ENCODE measurements at regions not wholly inside any gene's neighbourhood (a gene's known extent, or its start where the extent isn't known, plus 50 kb on each side); places are given as distances from the start of the nearest gene placed in this dataset.

DNA sequence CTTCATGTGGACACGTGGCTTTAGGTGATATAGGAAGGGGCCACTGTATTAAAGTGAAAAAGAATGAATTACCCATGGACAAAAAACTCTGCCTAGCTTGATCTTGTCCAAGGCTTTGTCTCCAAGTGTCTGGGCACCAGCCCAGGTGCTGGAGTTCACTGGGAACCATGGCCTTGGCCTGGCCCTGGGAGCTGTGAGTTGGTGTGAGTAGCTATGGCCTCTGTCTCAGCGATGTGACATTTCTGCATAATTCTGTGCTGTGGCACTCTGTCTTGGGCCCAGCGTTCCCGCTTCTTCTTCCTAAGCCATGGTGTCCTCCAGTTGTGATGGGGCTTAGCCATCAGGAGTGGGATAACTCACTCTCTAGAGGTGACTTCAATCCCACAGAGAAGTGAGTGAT is 119.0 kb upstream of the PPP2R2D start:
- FAIRE-seq, result no peak

DNA sequence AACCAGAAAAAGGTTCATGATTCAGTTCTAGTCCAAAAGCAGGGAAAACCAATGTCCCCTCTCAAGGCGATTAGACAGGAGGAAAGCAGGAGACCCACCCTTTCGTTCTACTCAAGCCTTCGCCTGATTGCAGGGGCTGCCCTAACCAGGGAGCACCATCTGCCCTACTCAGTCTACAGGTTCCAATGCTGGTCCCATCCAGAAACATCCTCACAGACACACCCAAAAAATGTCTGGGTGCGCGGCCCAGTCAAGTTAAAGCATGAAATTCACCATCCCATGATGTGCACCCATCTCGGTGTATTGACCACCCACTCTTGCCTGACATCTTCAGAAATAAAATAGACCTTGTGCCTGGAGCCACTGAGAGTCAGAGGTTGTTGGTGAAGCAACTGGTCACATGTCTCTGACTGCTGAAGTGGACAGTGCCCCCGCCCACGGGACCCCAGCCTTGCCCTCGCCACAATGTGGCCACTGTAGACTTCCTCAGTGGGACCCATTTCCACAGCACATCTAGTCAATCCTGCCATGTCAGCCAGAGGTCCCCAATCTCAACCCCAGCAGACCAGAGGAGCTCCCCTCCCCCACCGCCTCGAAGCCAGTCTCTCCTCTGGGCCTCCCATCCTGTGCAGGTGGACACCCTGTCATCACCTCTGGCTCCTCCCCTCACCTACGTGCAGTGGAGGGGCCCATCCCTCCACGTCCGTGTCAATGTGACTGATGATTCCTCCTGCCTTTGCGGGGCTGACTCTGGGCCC is 116.3 kb upstream of the PPP2R2D start:
- no peak for FAIRE-seq

DNA sequence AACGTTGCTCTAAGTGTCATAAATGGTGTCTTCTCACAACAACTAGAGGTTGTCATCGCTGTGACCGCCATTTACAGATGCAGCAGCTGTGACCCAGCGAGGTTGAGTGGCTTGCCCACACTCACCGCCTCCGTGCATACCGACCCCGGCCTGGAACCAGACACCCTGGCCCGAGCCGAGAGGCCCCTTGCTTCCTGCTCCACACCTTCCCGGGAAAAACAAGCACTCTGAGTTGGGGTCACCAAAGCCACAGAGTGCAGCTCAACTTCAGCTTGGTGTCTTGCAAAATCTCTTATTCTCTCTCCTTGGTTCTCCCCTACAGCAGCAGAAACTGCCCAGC is 115.7 kb upstream of the PPP2R2D start:
- no peak for FAIRE-seq

DNA sequence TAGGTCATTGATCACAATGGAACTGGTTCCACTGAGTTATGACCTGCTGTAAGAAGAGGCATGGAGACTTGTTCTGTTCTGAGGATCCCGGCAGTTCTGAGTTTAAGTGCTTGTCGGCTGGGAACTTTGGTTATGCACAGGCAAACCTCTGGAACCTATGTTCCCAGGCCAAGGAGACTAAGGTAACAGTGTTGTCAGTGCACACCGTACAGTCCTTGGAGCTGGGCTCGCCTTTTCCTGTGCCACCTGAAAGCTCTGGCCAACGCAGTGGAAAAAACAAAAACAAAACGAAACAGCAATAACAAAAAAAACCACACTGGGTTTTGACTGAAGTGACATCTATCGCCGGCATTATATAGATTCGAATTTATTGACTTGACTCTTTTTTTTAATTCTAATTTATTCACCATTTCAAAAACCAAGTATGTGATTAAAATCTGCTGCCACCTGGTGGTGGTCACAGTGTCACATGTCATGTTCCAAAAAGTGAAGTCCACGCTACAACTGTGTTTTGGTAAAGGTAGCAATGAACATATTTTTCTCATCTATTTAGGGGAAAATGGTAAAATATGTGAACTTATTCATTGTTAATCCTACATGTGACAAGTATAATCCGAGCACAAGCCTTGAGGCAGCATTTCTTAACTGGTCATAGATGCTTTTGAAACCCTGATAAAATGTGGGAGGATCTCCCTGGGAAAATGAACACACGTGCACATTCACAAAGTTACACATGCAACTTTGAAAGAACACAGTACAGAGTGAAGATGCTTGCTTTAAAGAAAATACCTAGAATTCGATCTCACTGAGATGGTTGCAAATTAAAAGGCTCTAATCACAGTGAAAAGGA is 113.8 kb upstream of the PPP2R2D start:
- peak; percentile 63 for FAIRE-seq

GRCh38 chr10:131787961-131788360 is 112.8 kb upstream of the PPP2R2D start:
- FAIRE-seq, result no peak

DNA sequence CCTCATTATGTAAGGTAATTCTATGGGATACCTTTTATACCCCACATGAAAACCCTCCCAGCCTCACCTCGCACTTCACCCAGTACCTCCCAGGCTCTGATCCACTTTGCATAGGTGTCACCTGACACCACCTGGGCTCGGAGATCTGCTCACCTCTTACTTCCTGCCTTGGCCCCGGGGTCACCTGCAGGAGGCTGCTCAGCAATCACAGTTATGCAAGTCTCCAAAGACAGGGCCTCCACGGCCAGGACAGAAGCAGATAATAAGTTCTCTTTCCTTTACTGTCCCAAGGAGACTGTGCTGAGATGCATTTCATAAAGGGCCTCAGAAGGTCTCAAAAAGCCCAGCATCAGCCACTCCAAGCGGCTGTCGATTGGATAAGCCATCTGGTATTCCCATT is 112.4 kb upstream of the PPP2R2D start:
- no peak for FAIRE-seq

- no peak for FAIRE-seq
Measured at GRCh38 chr10:131789516-131789915, 111.3 kb upstream of the PPP2R2D start.

DNA sequence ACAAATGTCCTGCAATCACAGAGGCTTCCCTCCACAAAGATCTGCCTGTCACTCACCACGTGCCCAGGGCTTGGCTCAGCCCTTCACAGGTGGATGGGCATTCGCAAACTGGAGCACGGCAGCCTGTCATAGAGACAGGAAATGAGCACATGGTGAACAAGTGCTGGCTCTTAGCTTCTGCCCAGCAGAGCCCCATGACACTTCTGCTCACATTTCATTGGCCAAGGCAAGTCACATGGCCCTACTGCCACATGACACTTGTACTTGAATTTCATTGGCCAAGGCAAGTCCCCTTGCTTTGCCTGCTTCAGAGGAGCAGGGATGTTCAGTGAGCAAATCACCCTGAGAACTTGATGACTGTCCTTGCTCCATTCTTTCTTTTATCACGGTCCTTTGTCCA is 110.8 kb upstream of the PPP2R2D start:
- FAIRE-seq, result no peak

DNA sequence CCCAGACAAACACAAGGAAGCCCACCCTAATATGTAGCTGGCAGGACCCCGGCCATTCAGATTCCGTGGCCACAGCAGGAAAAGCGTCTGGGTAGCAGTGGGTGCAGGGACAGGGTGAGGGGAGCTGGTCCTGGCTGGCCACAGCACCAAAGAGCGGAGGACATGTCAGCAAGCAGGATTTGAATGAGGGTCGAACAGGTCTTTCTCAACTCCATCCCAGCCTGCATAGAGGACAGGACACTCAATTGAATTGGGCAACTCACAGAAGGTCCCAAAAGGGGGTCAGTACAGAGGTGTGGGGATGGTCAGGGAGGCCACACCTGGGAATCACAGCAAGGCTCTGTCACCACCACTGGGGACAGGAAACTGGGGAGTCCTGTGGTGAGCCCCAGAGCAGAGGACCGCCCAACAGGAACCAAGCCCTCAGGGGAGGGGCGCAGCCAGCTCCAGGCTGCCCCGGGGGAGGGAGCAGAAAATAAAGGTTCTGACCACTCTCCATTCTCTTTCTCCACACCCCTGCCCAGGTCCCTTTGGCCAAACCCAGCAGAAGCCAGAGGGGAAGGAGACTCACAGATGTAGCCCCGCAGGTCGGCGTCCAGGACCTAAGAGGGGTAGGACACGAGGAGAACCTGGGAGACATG is 108.7 kb upstream of the PPP2R2D start:
- FAIRE-seq, result no peak

DNA sequence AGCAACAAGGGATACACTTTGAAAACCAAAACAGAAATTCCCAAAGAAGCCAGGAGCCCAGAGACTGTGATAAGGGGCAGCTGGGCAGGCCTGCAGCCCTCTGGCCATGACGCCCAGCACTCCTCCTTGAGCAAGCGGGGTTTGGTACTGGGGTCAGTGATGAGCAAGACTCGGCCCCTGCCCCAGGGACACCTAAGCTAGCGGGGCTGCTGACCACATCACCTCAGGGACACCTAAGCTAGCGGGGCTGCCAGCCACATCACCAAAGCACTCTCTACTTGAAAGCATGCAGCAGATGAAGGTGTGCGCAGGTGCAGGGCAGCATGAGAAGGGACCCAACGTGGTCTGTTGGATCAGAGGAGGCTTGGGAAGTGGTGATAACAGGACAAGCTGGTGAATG is 108.0 kb upstream of the PPP2R2D start:
- FAIRE-seq, result no peak

DNA sequence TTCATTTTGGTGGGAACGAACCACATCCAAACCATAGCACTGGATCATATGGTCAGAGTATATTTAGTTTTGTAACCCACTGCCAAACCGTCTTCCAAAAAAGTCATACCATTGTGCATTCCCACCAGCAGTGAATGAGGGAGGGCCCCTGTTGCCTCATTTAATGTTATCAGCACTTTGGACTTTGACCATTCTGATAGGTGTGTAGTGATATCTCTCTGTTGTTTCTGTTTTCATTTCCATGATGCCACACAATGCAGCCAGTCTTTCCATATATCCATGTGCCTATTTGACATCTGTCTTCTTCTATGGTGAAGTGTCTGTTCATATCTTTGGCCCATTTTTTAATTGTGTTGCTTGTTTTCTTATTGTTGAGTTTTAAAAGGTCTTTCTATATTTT is 105.0 kb upstream of the PPP2R2D start:
- FAIRE-seq, result no peak

- FAIRE-seq, result no peak
Measured at GRCh38 chr10:131797626-131798025, 103.2 kb upstream of the PPP2R2D start.

DNA sequence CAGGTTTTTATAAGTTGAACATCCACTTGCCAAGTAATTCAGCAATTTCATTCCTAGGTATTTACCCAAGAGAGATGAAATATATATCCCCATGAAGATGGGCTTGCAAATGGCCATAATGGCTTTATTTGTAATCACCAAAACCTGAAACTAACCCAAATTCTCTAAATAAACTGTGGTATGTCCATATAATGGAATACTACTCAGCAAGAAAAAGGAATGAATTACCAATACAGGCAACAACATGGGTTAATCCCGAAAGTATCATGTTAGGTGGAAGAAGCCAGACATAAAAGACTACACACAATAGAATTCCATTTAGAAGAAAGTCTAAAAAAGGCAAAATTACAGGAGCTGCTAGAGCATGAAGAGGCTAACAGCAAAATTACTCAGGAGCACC is 101.4 kb upstream of the PPP2R2D start:
- FAIRE-seq, result no peak

DNA sequence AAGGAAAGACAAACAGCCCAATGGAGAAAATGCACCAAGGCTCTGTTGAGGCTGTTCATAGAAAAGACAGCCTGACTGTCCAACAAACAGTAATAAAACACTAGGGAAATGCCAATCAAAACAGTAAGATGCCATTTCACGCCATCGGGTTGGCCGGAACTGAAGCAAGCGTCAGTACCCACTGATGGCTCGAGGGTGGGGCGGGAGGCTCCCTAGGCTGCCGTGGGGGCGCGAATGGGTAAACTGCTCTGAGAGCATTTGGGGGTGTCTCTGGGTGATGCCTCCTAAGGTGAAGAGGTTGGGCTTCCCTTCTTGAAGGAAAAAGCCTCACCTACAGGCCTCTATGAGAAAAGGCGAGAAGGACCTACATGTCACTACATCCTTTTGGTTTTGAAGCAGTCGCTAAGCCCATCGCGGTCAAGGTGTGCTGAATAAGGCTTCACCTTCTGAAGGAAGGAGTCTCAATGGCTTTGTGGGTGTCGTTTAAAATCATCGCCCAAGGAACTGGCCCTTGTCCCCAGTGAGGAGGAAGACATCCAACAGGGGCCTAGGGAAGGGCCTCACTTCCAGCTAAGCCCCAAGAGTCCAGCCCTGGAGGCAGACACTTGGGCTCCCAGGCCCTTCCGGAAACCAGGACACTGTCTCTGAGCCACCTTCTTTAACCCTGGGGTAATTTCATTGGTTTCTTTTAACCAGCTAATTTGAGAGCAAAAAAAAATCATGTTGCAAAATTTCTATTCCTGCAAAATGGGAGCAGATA is 98.5 kb upstream of the PPP2R2D start:
- FAIRE-seq, result no peak

- no peak for FAIRE-seq
Measured at GRCh38 chr10:131802996-131803395, 97.8 kb upstream of the PPP2R2D start.

- no peak for FAIRE-seq
Measured at GRCh38 chr10:131803860-131804425, 96.9 kb upstream of the PPP2R2D start.

DNA sequence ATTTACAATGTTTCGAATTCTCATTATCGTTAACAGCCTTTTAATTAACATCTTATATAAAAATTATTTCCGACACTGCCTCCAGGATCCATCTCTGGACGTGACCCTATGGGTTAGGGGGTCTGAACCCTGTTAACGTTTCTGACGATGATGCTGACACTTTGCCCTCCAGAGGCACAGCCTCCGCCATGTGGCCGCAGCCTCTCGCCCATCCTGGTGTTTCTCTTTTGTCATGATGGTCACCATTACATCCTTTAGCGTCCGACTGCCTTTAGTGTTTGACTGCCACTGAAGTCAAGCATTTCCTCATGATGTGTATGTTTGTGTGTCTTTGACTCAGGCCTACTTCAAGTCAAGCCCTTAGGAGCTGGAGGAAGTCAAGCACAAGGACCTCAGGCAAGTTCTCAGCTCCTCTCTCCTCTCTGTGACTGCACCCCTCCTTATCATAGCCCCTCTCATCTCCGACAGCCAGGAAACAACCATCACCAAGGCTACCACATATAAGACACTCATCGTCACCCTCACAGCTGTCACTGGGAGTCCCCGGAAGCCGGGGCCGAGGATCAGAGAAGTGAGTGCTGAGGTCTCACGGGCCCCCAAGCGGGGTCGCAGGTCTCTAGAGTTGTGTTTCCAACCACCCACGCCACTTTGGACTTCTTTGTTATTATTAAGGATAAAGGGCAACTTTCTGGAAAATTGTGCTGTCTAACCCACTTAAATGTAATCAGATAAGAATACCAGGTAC is 96.1 kb upstream of the PPP2R2D start:
- FAIRE-seq, result no peak

GRCh38 chr10:131805696-131806095 is 95.1 kb upstream of the PPP2R2D start:
- FAIRE-seq, result no peak

DNA sequence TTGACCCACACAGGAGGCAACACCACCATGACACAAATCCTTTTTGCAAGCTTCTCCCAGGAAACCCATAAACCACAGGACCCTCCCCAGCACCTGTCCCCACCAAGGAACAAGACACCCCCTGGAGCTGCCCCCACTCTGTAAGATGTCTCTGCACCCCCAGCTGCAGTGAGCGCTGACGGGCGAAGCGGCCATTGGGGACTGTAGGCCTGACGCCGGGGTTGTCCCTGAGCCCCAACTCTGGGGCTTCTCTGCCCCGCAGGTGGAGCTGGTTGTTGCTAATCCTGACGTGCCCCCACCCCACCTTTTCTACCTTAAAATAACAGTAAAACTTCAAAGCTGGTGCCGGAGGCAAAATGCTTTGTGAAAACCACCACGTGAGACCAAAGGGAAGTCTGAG is 94.7 kb upstream of the PPP2R2D start:
- FAIRE-seq, result no peak

DNA sequence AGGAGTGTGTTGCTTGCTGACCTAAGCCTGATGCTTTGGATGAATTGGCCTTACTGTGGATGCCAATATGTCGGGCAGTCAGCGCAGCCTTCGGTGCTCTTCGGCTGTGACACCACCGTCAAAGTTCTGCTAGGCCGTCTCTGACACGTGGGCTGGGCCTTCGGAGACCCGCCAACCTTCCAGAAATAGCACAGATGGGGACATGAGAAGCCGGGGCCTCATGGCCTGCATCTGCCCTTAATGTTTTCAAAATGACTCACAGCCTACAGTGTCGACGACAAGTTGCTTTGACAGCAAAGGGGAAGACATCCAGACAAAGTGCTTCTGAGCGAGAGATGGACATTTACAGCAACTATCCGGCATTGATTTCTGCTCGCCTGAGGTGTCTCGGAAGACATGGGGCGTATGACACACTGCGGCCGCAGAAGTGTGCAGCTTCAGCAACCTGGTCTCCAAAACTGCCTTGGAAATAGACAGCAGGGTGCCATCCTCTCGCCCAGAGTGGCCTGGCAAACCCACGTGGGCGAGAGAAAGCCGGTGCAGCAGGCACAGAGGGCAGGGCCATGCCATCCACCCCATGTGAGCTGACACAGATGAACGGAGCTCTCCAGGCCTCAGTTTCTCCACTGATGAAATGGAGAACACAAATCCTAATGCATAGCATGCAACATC is 94.0 kb upstream of the PPP2R2D start:
- no peak for FAIRE-seq

- no peak for FAIRE-seq
Measured at GRCh38 chr10:131808370-131808930, 92.4 kb upstream of the PPP2R2D start.
